Gastrocnemius medialis (tissue), 4 donors: ENCODE measurements at regions not wholly inside any gene's neighbourhood (a gene's known extent, or its start where the extent isn't known, plus 50 kb on each side); places are given as distances from the start of the nearest gene placed in this dataset.

Experiments
- POLR2A ChIP-seq, 2 donors: fragments of 450-650 bp; IDR thresholded peaks; one replicate each; pipeline ENCODE4 v1.6.1; 2017; ENCODE audit warnings: antibody characterized with exemption in 2 of 2, mild to moderate bottlenecking in 2 of 2, moderate library complexity in 2 of 2
- TF ChIP-seq, protein P1 (sequence below), 5 experiments: fragments of 450-650 bp in 3 of 5; fragments of 200-600 bp in 2 of 5; sonication (generic) in 2 of 5; IDR thresholded peaks in 4 of 5; conservative IDR thresholded peaks in 1 of 5; 1 replicate in 4 of 5; 2 replicates in 1 of 5; pipeline ENCODE4 v1.5.1; 2016 to 2019; ENCODE audit warnings: antibody characterized with exemption in 5 of 5, mild to moderate bottlenecking in 3 of 5, moderate library complexity in 3 of 5

DNA sequence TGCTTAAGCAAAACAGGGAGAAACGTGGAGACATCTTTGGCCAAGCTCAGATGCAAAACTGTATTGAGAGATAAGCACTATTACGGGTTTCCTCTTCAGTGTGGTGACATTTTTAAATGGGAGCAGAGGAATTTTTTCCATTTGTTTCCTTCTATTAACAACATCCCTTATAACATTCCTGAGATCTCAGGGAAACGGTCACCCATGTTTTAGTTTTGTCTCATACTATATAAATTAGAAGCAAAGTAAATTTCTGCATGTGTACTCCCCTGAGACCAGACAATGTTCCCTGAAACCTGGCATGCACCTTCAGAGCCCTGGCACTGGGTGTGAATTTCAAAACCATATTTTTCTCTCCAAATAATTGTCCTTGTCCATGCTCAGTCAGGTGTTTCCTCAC is 57.6 kb upstream of the RNF152 start:
- TF ChIP-seq, protein P1, sequence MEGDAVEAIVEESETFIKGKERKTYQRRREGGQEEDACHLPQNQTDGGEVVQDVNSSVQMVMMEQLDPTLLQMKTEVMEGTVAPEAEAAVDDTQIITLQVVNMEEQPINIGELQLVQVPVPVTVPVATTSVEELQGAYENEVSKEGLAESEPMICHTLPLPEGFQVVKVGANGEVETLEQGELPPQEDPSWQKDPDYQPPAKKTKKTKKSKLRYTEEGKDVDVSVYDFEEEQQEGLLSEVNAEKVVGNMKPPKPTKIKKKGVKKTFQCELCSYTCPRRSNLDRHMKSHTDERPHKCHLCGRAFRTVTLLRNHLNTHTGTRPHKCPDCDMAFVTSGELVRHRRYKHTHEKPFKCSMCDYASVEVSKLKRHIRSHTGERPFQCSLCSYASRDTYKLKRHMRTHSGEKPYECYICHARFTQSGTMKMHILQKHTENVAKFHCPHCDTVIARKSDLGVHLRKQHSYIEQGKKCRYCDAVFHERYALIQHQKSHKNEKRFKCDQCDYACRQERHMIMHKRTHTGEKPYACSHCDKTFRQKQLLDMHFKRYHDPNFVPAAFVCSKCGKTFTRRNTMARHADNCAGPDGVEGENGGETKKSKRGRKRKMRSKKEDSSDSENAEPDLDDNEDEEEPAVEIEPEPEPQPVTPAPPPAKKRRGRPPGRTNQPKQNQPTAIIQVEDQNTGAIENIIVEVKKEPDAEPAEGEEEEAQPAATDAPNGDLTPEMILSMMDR (IDR thresholded peaks at IDR 0.05 in 4 of 5, conservative IDR thresholded peaks at IDR 0.05 in 1 of 5): no peak
- no peak for TF ChIP-seq POLR2A (IDR thresholded peaks at IDR 0.05)
